IPS-18a (cell line): ENCODE measurements at regions not wholly inside any gene's neighbourhood (a gene's known extent, or its start where the extent isn't known, plus 50 kb on each side); places are given as distances from the start of the nearest gene placed in this dataset.

ENCODE experiments used
- H3K27ac ChIP-seq: one replicate; pipeline ENCODE4 v1.5.1; 2013; ENCODE audit warnings: low read length
- H3K27me3 ChIP-seq: one replicate; pipeline ENCODE4 v1.6.1; 2013; ENCODE audit warnings: mild to moderate bottlenecking, low read length; ENCODE audit not compliant: control insufficient read depth, insufficient read depth
- H3K36me3 ChIP-seq: one replicate; pipeline ENCODE4 v1.6.1; 2013; ENCODE audit warnings: low read depth, low read length; ENCODE audit not compliant: control insufficient read depth
- H3K4me1 ChIP-seq: one replicate; pipeline ENCODE4 v1.6.1; 2013; ENCODE audit warnings: low read depth, low read length; ENCODE audit not compliant: control insufficient read depth
- H3K4me3 ChIP-seq: one replicate; pipeline ENCODE4 v1.5.1; 2013; ENCODE audit warnings: low read length
- H3K9ac ChIP-seq: one replicate; pipeline ENCODE4 v1.6.1; 2013; ENCODE audit warnings: mild to moderate bottlenecking, low read length, moderate library complexity
- H3K9me3 ChIP-seq: one replicate; pipeline ENCODE4 v1.6.1; 2013; ENCODE audit warnings: low read depth, low read length; ENCODE audit not compliant: control insufficient read depth

- Histone ChIP-seq H3K4me3 (no peak overlapping the region), H3K36me3 (no peaks in the 10 kb centered on the region), H3K9me3 (no peaks in the 10 kb centered on the region), H3K9ac (no peak overlapping the region), H3K27ac (no peak overlapping the region), H3K4me1 (peaks cover 25% of the 10 kb centered on the region), H3K27me3 (peaks cover 7% of the 10 kb centered on the region)
Observed at GRCh38 chr6:157757430-157758403, 65.3 kb upstream of the SNX9 start.

GRCh38 chr6:157758516-157759023 is 64.5 kb upstream of the SNX9 start:
- H3K9ac ChIP-seq, result no peak overlapping the region
- H3K27ac ChIP-seq, result no peak overlapping the region
- H3K4me1 ChIP-seq, result peaks cover 28% of the 10 kb centered on the region
- no peaks in the 10 kb centered on the region for H3K9me3 ChIP-seq
- peaks cover 7% of the 10 kb centered on the region for H3K27me3 ChIP-seq
- H3K36me3 ChIP-seq, result no peaks in the 10 kb centered on the region
- H3K4me3 ChIP-seq, result no peak overlapping the region

GRCh38 chr6:157759028-157759427 is 64.0 kb upstream of the SNX9 start:
- no peaks in the 10 kb centered on the region for H3K9me3 ChIP-seq
- peaks cover 33% of the 10 kb centered on the region for H3K4me1 ChIP-seq
- H3K36me3 ChIP-seq, result no peaks in the 10 kb centered on the region
- no peak overlapping the region for H3K4me3 ChIP-seq
- no peak overlapping the region for H3K27ac ChIP-seq
- peaks cover 7% of the 10 kb centered on the region for H3K27me3 ChIP-seq
- no peak overlapping the region for H3K9ac ChIP-seq

GRCh38 chr6:157760137-157760536 is 62.9 kb upstream of the SNX9 start:
- no peaks in the 10 kb centered on the region for H3K9me3 ChIP-seq
- H3K9ac ChIP-seq, result no peak overlapping the region
- H3K27ac ChIP-seq, result no peak overlapping the region
- no peaks in the 10 kb centered on the region for H3K36me3 ChIP-seq
- H3K4me1 ChIP-seq, result peaks cover 36% of the 10 kb centered on the region
- H3K27me3 ChIP-seq, result peaks cover 7% of the 10 kb centered on the region
- H3K4me3 ChIP-seq, result no peak overlapping the region

- H3K9ac ChIP-seq, result no peak overlapping the region
- no peaks in the 10 kb centered on the region for H3K9me3 ChIP-seq
- no peaks in the 10 kb centered on the region for H3K36me3 ChIP-seq
- no peak overlapping the region for H3K4me3 ChIP-seq
- no peak overlapping the region for H3K27ac ChIP-seq
- peaks cover 30% of the 10 kb centered on the region for H3K4me1 ChIP-seq
- H3K27me3 ChIP-seq, result peaks cover 7% of the 10 kb centered on the region
Observed at GRCh38 chr6:157760589-157761330, 62.3 kb upstream of the SNX9 start.

GRCh38 chr6:157761331-157761921 is 61.6 kb upstream of the SNX9 start:
- Histone ChIP-seq H3K4me1 (peaks cover 30% of the 10 kb centered on the region), H3K9me3 (no peaks in the 10 kb centered on the region), H3K4me3 (no peak overlapping the region), H3K27ac (no peak overlapping the region), H3K9ac (no peak overlapping the region), H3K36me3 (no peaks in the 10 kb centered on the region), H3K27me3 (peaks cover 7% of the 10 kb centered on the region)

GRCh38 chr6:157761926-157762325 is 61.1 kb upstream of the SNX9 start:
- Histone ChIP-seq H3K9me3 (no peaks in the 10 kb centered on the region), H3K4me3 (no peak overlapping the region), H3K36me3 (no peaks in the 10 kb centered on the region), H3K27me3 (peaks cover 7% of the 10 kb centered on the region), H3K4me1 (peaks cover 27% of the 10 kb centered on the region), H3K9ac (no peak overlapping the region), H3K27ac (no peak overlapping the region)

GRCh38 chr6:157762636-157763035 is 60.4 kb upstream of the SNX9 start:
- H3K27ac ChIP-seq, result peak overlapping the region; percentile 62
- H3K27me3 ChIP-seq, result no peaks in the 10 kb centered on the region
- no peak overlapping the region for H3K9ac ChIP-seq
- H3K4me1 ChIP-seq, result peaks cover 27% of the 10 kb centered on the region
- no peaks in the 10 kb centered on the region for H3K36me3 ChIP-seq
- no peak overlapping the region for H3K4me3 ChIP-seq
- H3K9me3 ChIP-seq, result no peaks in the 10 kb centered on the region

- H3K4me1 ChIP-seq, result peaks cover 29% of the 10 kb centered on the region
- no peak overlapping the region for H3K4me3 ChIP-seq
- H3K9me3 ChIP-seq, result no peaks in the 10 kb centered on the region
- H3K27ac ChIP-seq, result peak overlapping the region; percentile 62
- H3K27me3 ChIP-seq, result no peaks in the 10 kb centered on the region
- H3K36me3 ChIP-seq, result no peaks in the 10 kb centered on the region
- no peak overlapping the region for H3K9ac ChIP-seq
Observed at GRCh38 chr6:157763129-157763903, 59.7 kb upstream of the SNX9 start.

GRCh38 chr6:157763904-157764177 is 59.2 kb upstream of the SNX9 start:
- Histone ChIP-seq H3K27ac (peak overlapping the region; percentile 54), H3K4me3 (no peak overlapping the region), H3K27me3 (no peaks in the 10 kb centered on the region), H3K4me1 (peaks cover 32% of the 10 kb centered on the region), H3K36me3 (no peaks in the 10 kb centered on the region), H3K9ac (no peak overlapping the region), H3K9me3 (no peaks in the 10 kb centered on the region)
